Renal pelvis (tissue), 1 donor: ENCODE measurements at regions not wholly inside any gene's neighbourhood (a gene's known extent, or its start where the extent isn't known, plus 50 kb on each side); places are given as distances from the start of the nearest gene placed in this dataset.
A peak's percentile ranks its signal among the peaks of the same experiment; 100 is the strongest.
"Not testable (repeated sequence)": the region's sequence is repeated elsewhere in the genome, so short reads cannot be mapped to it uniquely, and the experiment has no call there.

Experiments
- DNase-seq: peaks from one replicate; pipeline ENCODE4 v3.0.0-alpha.2; 2013

GRCh38 chr11:81888391-81888790 lies 845.3 kb downstream of the FAM181B start:
- no peak for DNase-seq

- DNase-seq, result no peak
Observed at GRCh38 chr11:81887671-81888070, 846.0 kb downstream of the FAM181B start.

- DNase-seq, result no peak
Observed at GRCh38 chr11:81886406-81887075, 847.1 kb downstream of the FAM181B start.

DNA sequence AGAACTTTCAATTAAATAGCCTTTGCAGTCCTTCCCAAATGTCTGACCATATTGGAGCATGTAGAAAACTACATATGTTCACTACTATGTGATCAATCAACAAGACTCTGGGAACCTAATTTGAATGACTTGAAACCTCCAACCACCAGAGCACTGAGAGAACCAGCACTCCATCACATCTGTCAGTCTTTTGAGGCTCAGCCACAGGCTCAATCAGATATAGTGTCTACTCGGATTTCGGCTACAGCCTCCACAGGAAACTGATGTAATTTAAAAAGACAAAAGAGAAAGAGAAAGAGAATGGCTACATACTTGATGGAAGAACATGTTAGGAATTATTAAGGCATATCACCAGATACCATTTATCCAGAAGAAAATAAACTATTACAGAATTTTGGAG lies 859.0 kb downstream of the FAM181B start:
- no peak for DNase-seq

- no peak for DNase-seq
Observed at GRCh38 chr11:81870815-81871214, 862.8 kb downstream of the FAM181B start.

DNA sequence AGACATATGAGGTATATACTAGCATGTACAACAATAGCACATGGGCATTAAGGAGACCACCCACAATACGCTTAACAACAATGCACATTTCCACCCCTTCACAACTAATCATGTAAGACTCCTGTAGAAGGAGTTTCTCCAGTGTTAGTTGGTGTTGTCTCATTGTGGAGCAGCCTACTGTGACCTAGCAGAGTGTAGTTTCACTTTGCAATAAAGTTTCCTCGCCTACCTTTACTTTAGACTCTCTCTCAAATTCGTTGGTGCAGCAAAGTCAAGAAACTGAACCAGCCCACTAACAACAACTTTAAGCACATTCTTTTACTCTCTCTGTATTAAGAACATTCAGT lies 863.6 kb downstream of the FAM181B start:
- no peak for DNase-seq

DNA sequence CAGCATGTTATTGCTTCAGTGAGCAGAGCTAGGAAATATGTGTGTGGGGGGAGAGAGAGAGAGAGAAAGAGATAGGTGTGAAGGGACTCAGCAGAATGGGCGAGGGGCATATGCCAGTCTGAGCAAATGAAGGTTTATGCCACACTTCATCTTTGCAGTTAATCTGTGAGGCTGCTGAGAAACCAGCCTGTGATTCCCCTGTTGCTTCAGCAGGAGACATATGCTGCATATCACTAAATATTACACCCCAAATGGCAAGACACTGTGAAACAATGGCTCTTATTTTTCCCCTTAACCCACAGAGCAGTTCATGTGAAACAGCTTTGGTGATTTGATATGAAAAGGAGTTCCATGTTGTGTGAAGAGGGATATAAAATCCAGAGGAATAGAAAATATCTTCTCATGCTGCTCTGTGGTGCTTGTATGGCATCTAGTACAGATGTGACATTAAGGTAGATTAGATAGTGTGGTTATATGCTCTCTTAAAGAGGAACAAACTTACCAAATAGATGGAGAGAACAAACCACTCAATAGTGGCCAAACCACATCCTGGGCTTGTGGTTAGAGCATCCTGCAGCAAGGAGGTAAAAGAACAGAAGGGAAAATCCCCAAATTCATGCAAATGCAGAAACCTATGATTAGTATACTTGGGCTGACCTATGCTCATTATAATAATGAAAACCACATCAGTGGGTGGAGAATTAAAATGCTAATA lies 864.2 kb downstream of the FAM181B start:
- DNase-seq, result no peak

DNA sequence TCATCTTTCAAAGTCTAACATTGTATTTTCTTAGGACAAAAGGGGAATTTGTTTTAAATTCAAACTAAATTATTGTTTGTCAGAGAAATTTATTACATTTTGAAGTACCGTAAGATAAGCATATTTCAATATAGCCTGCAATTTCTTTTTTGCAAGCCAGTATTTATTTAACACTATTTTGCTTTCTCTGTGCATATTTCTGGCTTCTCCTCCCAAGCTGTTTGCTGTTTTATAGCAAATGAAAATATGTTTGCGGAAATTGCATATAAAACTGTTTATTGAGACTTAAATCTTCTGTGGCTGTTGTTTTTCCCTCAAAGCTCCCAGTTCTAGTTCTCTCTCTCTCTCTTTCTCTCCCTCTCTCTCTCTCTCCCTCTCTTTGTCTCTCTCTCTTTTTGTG lies 866.8 kb downstream of the FAM181B start:
- peak; percentile 58 for DNase-seq

GRCh38 chr11:81857386-81857785 lies 876.3 kb downstream of the FAM181B start:
- DNase-seq, result peak; percentile 73

- no peak for DNase-seq
Observed at GRCh38 chr11:81853791-81854190, 879.9 kb downstream of the FAM181B start.

DNA sequence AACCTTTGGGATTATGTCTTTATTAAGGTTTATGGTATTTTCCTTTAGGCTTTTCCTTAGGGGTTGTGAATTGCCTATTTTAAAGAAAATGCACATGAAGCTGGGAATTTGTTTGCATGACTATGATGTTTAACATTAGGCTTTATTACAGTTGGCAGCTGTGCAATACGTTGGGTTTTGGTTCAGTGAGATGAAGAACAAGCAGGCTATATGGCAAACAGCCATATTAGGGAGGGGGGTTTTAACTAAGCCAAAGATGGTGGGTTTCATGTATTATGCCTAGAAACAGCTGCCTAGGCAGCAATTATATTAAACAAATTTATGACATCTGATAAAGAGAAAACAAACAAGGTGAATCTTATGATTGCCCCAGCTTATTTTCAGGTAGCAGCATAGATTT lies 880.8 kb downstream of the FAM181B start:
- DNase-seq, result no peak

- DNase-seq, result peak; percentile 60
Observed at GRCh38 chr11:81840380-81840779, 893.3 kb downstream of the FAM181B start.

DNA sequence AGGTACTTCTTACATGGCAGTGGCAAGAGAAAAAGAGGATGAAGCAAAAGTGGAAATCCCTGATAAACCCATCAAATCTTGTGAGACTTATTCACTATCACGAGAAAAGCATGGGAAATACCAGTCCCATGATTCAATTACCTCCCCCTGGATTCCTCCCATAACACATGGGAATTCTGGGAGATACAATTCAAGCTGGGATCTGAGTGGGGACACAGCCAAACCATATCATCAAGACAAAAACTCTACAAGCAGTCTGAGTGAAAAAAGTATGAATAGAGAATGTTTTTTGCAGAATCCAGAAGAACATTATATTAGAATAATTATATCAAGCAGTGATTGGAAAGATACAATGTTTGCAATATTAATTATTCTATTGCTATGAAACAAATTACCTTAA lies 893.7 kb downstream of the FAM181B start:
- DNase-seq, result no peak

DNA sequence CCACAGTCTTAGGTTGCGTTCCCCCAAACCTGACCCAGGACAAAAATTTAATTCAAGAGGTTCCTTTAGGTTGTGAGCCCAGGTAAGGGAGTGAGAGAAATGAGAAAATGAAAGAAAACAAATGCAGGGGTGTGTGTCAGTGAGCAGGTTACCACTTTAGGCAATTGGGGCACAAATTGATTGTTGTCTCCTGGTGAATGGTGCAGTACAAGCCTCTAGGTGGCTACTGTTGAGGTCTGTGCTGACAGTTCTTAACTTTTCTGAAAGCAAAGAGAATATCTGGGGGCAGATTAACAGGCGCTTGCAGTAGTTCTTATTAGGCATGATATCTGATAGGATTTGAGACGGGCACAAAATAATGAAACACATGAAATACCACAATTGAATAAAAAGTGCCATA lies 894.6 kb downstream of the FAM181B start:
- DNase-seq, result no peak

- no peak for DNase-seq
Observed at GRCh38 chr11:81829976-81830375, 903.7 kb downstream of the FAM181B start.

DNA sequence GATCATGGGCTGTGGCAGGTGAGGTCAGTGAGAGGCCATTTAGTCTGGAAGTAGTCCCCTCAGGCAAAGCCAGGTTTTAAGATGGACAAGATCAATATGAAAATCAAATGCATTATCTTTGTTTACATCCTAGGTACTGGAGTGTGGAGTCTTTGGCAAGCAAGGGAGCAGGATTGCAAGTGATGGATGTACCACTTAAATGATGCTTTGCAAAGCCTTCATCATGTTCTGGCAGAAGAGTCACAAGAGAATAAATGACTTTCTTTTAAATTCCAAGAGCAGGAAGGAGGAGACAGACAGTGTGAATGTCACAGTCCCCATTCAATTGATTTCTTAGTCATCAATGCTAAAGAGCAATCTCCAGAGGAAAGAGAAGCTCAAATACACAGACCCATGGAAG lies 908.3 kb downstream of the FAM181B start:
- DNase-seq, result no peak

DNA sequence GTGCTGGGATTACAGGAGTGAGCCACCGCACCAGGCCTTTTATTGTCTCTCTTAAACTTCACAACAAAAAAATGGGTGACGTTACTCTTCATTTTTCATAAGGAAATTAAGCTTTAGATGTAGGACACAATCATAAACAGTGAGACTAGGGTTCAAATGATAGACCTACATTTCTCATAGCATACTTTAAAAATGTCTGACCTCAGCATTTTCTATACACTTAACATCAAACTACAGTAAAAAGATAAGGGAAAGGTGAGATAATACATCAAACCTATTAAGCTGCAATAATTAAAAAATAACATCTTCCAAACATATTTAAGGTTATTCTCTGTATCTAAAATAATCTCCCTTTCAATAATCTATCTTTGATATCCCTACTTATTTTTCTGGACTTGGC lies 914.2 kb downstream of the FAM181B start:
- no peak for DNase-seq

- DNase-seq, result no peak
Observed at GRCh38 chr11:81804858-81805257, 928.8 kb downstream of the FAM181B start.

DNA sequence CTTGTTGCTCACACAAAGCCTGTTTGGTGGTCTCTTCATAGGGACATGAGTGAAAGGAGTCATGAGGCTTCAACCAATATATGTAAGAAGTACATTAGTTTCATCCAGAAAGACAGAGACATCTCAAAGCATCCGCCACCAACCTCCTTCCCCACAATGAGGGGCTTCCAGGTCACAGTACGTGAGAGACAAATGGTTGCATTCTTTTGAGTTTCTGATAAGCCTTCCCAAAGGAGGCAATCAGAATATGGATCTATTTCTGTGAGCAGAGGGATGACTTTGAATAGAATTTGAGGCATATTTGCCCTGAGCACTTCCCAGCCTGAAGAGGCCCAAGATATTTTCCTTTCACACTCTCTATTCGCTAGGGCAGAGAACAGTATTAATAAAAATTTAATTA lies 931.1 kb downstream of the FAM181B start:
- no peak for DNase-seq

DNA sequence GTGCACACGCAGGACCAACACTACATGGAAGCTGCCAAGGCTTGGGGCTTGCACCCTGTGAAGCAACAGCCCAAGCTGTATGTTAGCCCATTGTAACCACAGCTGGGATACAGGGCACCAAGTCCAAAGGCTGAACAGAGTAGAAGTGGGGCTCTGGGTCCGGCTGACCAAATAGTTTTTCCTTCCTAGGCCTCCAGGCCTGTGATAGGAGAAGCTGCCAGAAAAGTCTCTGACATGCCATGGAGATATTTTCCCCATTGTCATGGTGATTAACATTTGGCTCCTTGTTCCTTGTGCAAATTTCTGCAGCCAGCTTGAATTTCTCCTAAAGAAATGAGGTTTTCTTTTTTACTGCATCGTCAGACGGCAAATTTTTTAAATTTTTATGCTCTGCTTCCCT lies 941.2 kb downstream of the FAM181B start:
- no peak for DNase-seq

DNA sequence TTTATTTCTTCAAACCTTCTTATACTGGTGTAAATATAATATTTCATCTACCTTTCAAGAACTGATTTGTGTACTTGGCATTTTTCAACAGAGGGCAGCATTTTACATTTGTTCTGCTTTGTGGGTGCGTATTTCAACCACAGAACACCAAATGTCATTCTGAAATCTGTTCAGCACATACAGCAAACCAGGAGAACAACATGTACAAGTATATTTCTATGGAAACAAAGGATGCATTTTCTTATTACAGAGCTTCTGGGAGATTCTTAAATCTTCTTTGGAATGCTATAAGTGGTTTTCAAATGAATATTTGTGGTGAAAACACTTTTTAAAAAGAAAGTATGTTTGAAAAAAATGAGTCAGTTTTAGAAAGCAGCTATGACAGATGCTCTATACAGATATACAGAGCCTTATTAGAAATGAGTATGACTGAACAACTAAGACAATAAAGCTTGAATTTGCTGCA lies 946.0 kb downstream of the FAM181B start:
- DNase-seq, result peak; percentile 21

DNA sequence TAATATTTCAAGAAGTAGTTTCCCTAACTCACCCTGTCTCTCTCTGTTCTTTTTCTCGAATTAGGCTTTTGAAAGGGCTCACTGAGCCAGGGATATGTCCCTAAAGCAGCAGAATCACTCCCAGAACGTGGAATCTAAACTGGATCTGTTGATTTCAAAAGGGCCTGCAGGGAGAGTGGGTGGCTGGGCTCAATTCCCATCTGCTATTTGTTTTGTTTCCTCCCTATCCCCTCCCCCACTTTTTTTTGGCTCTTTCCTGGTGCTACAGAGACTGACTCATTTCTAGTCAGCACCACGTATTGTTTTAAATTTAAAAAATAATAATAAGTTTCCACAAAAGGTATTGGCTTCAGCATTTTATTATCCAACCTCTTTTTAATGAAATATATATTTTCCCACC lies 961.5 kb downstream of the FAM181B start:
- DNase-seq, result no peak

DNA sequence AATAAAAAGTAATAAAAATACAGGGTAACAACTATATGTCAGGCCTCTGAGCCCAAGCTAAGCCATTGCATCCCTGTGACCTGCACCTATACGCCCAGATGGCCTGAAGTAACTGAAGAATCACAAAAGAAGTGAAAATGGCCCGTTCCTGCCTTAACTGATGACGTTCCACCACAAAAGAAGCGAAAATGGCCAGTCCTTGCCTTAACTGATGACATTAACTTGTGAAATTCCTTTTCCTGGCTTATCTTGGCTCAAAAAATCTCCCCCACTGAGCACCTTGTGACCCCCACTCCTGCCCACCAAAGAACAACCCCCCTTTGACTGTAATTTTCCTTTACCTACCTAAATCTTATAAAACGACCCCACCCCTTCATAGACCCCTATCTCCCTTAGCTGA lies 963.8 kb downstream of the FAM181B start:
- not testable (repeated sequence) for DNase-seq
